ENCODE measurements at regions not wholly inside any gene's neighbourhood (a gene's known extent, or its start where the extent isn't known, plus 50 kb on each side); places are given as distances from the start of the nearest gene placed in this dataset.

GRCh38 chr5:115735108-115735998 is 81.1 kb downstream of the CDO1 start:
- H3K4me3 ChIP-seq (ENCODE audit: low read length), result no peak overlapping the region
- DNase-seq (ENCODE audit: low read depth), result no peak
- TF ChIP-seq, protein P1, sequence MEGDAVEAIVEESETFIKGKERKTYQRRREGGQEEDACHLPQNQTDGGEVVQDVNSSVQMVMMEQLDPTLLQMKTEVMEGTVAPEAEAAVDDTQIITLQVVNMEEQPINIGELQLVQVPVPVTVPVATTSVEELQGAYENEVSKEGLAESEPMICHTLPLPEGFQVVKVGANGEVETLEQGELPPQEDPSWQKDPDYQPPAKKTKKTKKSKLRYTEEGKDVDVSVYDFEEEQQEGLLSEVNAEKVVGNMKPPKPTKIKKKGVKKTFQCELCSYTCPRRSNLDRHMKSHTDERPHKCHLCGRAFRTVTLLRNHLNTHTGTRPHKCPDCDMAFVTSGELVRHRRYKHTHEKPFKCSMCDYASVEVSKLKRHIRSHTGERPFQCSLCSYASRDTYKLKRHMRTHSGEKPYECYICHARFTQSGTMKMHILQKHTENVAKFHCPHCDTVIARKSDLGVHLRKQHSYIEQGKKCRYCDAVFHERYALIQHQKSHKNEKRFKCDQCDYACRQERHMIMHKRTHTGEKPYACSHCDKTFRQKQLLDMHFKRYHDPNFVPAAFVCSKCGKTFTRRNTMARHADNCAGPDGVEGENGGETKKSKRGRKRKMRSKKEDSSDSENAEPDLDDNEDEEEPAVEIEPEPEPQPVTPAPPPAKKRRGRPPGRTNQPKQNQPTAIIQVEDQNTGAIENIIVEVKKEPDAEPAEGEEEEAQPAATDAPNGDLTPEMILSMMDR (conservative IDR thresholded peaks at IDR 0.05; ENCODE audit: low read depth, low read length), result no peak

DNA sequence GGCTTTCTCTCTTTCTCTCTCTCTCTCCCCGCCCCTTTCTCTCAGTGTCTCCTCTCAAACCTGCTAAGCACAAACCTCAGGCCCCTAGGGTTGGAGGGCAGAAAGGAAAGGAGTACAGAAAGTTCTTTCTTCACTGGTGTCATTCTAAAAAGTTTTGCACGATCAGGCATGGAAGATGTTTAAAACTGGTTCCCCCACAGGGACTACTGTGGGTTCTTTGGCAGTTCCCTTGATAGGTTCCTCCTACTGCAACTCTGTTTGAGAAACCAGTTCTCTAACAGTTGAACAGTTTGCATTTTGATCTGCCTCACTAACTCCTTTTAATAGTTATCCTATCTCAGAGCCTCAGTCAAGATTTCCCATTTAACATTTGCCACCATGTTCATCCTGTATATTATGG is 82.9 kb downstream of the CDO1 start:
- no peak overlapping the region for H3K4me3 ChIP-seq (ENCODE audit: low read length)
- TF ChIP-seq, protein P1 (conservative IDR thresholded peaks at IDR 0.05; ENCODE audit: low read depth, low read length), result no peak
- DNase-seq (ENCODE audit: low read depth), result no peak

- TF ChIP-seq, protein P1 (conservative IDR thresholded peaks at IDR 0.05; ENCODE audit: low read depth, low read length), result no peak
- no peak for DNase-seq (ENCODE audit: low read depth)
- no peak overlapping the region for H3K4me3 ChIP-seq (ENCODE audit: low read length)
Measured at GRCh38 chr5:115732026-115732425, 84.4 kb downstream of the CDO1 start.

- no peak overlapping the region for H3K4me3 ChIP-seq (ENCODE audit: low read length)
- DNase-seq (ENCODE audit: low read depth), result no peak
- TF ChIP-seq, protein P1 (conservative IDR thresholded peaks at IDR 0.05; ENCODE audit: low read depth, low read length), result no peak
Measured at GRCh38 chr5:115725522-115725921, 90.9 kb downstream of the CDO1 start.

DNA sequence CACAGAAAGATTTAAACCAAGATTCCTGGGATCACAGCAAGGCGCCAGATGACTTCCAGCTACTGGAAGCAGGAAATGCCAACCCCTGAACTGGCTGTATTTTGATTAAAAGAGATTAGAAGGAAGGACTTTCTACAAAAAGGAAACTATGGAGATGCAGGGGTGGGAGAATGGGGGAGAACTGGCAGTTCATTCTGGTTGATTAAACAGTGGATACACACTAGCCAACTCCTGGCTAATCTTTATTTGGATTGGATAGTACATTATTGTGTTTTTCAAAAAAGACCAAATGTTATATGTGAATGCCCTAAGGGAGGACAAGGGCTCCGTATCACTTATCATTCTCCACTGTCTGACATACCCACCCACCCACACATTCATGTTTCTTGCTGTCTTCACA is 93.2 kb downstream of the CDO1 start:
- TF ChIP-seq, protein P1 (conservative IDR thresholded peaks at IDR 0.05; ENCODE audit: low read depth, low read length), result no peak
- H3K4me3 ChIP-seq (ENCODE audit: low read length), result no peak overlapping the region
- DNase-seq (ENCODE audit: low read depth), result peak; percentile 44

DNA sequence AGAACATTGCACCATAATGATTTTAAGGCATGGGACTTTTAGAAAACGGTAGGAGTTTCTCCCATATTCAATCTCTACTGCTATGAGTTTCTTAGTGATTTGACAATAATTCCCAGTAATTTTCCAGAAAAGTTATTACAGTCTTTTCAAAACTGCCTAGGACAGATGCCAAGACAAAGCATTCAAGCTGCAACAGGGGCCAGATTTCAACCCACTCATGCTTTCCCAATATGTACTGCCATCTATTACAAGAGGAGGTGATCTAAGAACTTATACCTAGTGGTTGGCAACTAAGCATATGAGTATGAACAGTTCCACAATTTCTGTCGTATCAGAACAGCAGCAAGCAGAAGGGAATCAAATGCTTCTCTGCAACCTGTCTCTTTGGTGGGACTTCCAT is 95.1 kb upstream of the TMED7 start:
- no peak overlapping the region for H3K4me3 ChIP-seq (ENCODE audit: low read length)
- no peak for DNase-seq (ENCODE audit: low read depth)
- TF ChIP-seq, protein P1 (conservative IDR thresholded peaks at IDR 0.05; ENCODE audit: low read depth, low read length), result no peak

DNA sequence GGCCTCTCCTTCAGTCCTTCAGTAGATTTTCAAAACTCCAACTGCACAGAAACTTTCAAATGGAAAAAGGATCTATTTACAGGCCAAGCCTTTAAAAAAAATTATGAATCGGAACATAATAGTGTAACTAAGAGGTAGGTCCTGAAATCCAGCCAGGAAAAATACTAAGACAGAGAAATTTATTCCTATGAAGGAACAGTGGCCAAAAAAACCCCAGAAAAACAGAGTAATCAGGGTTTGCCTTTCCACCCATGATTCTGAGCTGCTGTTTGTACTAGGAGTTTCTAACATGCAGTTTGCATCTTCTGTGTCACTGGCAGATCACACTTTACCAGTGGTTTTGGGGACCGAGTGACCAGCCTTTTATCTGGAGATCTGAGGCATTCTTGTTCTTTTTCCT is 93.1 kb upstream of the TMED7 start:
- DNase-seq (ENCODE audit: low read depth), result no peak
- no peak overlapping the region for H3K4me3 ChIP-seq (ENCODE audit: low read length)
- TF ChIP-seq, protein P1 (conservative IDR thresholded peaks at IDR 0.05; ENCODE audit: low read depth, low read length), result no peak
